OCI-LY7 (cell line): ENCODE measurements at regions not wholly inside any gene's neighbourhood (a gene's known extent, or its start where the extent isn't known, plus 50 kb on each side); places are given as distances from the start of the nearest gene placed in this dataset.

ENCODE experiments used
- EZH2phosphoT487 ChIP-seq: fragments of 200-600 bp; sonication (generic); IDR thresholded peaks from 2 replicates; pipeline ENCODE4 v1.6.1; 2018; ENCODE audit warnings: low read depth, borderline replicate concordance, mild to moderate bottlenecking, mixed run types, antibody characterized with exemption, low read length, moderate library complexity, mixed read lengths
- TF ChIP-seq, protein P1 (sequence below): fragments of 200-600 bp; sonication (generic); conservative IDR thresholded peaks from 2 replicates; pipeline ENCODE4 v1.5.1; 2014; ENCODE audit warnings: mild to moderate bottlenecking, antibody characterized with exemption, low read length, moderate library complexity, mixed read lengths

DNA sequence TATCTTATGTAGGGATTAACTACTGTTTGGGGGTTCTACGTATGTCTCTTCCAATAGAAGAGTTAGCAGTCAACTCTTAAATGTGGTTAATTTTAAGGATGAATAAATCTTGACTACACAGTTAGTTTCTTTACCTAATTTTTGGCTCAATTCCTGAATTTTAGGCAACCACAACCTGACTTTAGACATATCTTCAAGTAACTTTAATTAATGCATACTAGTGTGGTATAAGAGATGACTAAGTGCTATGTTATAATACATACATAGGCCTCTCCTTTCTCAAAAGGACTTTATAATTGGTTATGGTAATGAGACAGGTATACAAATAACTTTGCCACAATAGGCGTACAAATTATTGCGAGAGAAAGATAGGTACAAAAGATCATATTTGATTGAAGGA, 312.0 kb downstream of the IRS1 start:
- no peak for TF ChIP-seq EZH2phosphoT487
- TF ChIP-seq, protein P1, sequence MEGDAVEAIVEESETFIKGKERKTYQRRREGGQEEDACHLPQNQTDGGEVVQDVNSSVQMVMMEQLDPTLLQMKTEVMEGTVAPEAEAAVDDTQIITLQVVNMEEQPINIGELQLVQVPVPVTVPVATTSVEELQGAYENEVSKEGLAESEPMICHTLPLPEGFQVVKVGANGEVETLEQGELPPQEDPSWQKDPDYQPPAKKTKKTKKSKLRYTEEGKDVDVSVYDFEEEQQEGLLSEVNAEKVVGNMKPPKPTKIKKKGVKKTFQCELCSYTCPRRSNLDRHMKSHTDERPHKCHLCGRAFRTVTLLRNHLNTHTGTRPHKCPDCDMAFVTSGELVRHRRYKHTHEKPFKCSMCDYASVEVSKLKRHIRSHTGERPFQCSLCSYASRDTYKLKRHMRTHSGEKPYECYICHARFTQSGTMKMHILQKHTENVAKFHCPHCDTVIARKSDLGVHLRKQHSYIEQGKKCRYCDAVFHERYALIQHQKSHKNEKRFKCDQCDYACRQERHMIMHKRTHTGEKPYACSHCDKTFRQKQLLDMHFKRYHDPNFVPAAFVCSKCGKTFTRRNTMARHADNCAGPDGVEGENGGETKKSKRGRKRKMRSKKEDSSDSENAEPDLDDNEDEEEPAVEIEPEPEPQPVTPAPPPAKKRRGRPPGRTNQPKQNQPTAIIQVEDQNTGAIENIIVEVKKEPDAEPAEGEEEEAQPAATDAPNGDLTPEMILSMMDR, result no peak
